ENCODE measurements at regions not wholly inside any gene's neighbourhood (a gene's known extent, or its start where the extent isn't known, plus 50 kb on each side); places are given as distances from the start of the nearest gene placed in this dataset.

DNA sequence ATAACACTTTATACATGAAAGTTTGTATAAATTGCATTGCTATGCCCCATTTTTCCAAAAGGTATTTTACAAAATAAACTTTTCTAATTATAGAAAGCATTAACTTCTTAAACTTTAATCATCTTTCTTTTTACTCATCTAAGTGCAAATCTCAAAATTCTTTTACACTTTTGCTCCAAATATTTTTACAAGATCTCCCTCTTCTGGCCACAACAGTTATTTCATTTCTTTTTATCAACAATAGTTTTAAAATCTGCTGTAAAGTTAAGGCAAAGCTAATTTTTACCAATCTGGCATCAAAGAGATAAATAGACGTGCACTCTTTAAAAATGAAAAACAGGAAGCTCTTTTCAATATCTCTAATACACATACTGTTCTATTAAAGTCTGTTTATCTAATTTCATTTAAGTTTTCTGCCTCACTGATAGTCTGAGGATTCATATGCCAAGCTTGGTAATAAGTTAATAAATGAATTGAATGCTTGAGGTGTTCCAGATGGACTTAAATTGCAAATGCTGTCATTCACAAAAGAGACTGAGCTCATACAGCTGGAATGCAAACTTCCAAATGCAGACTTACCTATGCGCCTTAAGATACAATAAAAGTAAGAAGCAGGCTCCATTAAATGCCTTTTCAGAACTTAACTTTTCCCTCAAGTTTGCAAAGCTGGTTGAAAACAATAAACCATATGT, 583.0 kb upstream of the ATXN8OS start:
- TF ChIP-seq, protein P1, sequence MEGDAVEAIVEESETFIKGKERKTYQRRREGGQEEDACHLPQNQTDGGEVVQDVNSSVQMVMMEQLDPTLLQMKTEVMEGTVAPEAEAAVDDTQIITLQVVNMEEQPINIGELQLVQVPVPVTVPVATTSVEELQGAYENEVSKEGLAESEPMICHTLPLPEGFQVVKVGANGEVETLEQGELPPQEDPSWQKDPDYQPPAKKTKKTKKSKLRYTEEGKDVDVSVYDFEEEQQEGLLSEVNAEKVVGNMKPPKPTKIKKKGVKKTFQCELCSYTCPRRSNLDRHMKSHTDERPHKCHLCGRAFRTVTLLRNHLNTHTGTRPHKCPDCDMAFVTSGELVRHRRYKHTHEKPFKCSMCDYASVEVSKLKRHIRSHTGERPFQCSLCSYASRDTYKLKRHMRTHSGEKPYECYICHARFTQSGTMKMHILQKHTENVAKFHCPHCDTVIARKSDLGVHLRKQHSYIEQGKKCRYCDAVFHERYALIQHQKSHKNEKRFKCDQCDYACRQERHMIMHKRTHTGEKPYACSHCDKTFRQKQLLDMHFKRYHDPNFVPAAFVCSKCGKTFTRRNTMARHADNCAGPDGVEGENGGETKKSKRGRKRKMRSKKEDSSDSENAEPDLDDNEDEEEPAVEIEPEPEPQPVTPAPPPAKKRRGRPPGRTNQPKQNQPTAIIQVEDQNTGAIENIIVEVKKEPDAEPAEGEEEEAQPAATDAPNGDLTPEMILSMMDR (IDR thresholded peaks at IDR 0.05; ENCODE audit: control extremely low read depth in 1 of 3, insufficient read depth in 1 of 3, low read depth in 1 of 3, low read length in 3 of 3): no peak; a peak in 1 of 4 replicates
- TF ChIP-seq GABPA (IDR thresholded peaks at IDR 0.05; ENCODE audit: borderline replicate concordance, insufficient read depth, low read length): no peak
- no peak for TF ChIP-seq POLR2AphosphoS5 (IDR thresholded peaks at IDR 0.05; ENCODE audit: low read depth, low read length)
- TF ChIP-seq POLR2A (IDR thresholded peaks at IDR 0.05; ENCODE audit: control extremely low read depth in 1 of 2, low read depth in 2 of 2, low read length in 2 of 2): no peak
- peak in 1 of 2 experiments; percentile 41; a peak in 3 of 4 replicates for TF ChIP-seq RAD21 (IDR thresholded peaks at IDR 0.05 in 1 of 2, conservative IDR thresholded peaks at IDR 0.05 in 1 of 2; ENCODE audit: low read depth in 2 of 2, low read length in 2 of 2)
- no peak for TF ChIP-seq RNF2 (IDR thresholded peaks at IDR 0.05; ENCODE audit: borderline replicate concordance, low read depth, low read length, missing control alignments, poor library complexity, severe bottlenecking)
- no peak for TF ChIP-seq EZH2 (IDR thresholded peaks at IDR 0.05; ENCODE audit: low read depth, low read length, severe bottlenecking)
- no peak for TF ChIP-seq JUND (IDR thresholded peaks at IDR 0.05; ENCODE audit: low read length)
- TF ChIP-seq CBX5 (IDR thresholded peaks at IDR 0.05; ENCODE audit: low read depth, low read length): no peak

Measured in H1 (cell line).